A673 (cell line): ENCODE measurements at regions not wholly inside any gene's neighbourhood (a gene's known extent, or its start where the extent isn't known, plus 50 kb on each side); places are given as distances from the start of the nearest gene placed in this dataset.

Source experiments
- BruUV-seq: library from RNA; stranded (reverse); fragments of 400-500 nt; replicated peaks from 2 replicates; lab custom pipeline; 2021; lab: Mats Ljungman, UMichigan
- CTCF ChIA-PET: fragments of 300-600 bp; sonication (Branson Sonifier 250); formaldehyde crosslinking; loops from one replicate; lab custom pipeline; 2022; ENCODE audit warnings: antibody characterized with exemption; lab: Charles Lee
- POLR2A ChIA-PET: fragments of 300-600 bp; sonication (Branson Sonifier 250); formaldehyde crosslinking; loops from one replicate; lab custom pipeline; 2022; ENCODE audit warnings: antibody characterized with exemption; ENCODE audit not compliant: low non-redundant PET; lab: Charles Lee
- DNase-seq: peaks from one replicate; pipeline ENCODE4 v3.0.0-alpha.2; 2015; ENCODE audit warnings: low spot score
- H3K27ac ChIP-seq: fragments of 200-600 bp; sonication (generic); 2 replicates; pipeline ENCODE4 v1.5.1; 2016; ENCODE audit warnings: mixed run types, low read depth, mild to moderate bottlenecking, mixed read lengths, antibody characterized with exemption, low read length; ENCODE audit not compliant: poor library complexity, severe bottlenecking
- H3K27me3 ChIP-seq: fragments of 200-600 bp; sonication (generic); replicated peaks from 2 replicates; pipeline ENCODE4 v1.6.1; 2017; ENCODE audit warnings: mixed run types, low read depth, mild to moderate bottlenecking, mixed read lengths, antibody characterized with exemption, low read length; ENCODE audit not compliant: insufficient read depth, poor library complexity
- H3K36me3 ChIP-seq: fragments of 200-600 bp; sonication (generic); 2 replicates; pipeline ENCODE4 v1.6.1; 2016; ENCODE audit warnings: mixed run types, mild to moderate bottlenecking, mixed read lengths, antibody characterized with exemption, low read length; ENCODE audit not compliant: insufficient read depth, poor library complexity, severe bottlenecking
- H3K4me1 ChIP-seq: fragments of 200-600 bp; sonication (generic); 2 replicates; pipeline ENCODE4 v1.6.1; 2017; ENCODE audit warnings: mixed run types, mild to moderate bottlenecking, mixed read lengths, antibody characterized with exemption, low read length; ENCODE audit not compliant: insufficient read depth, poor library complexity, severe bottlenecking
- H3K4me3 ChIP-seq: fragments of 200-600 bp; sonication (generic); 2 replicates; pipeline ENCODE4 v1.5.1; 2016; ENCODE audit warnings: low read depth, mixed run types, mild to moderate bottlenecking, mixed read lengths, low read length; ENCODE audit not compliant: poor library complexity, severe bottlenecking
- H3K9me3 ChIP-seq: fragments of 200-600 bp; sonication (generic); 2 replicates; pipeline ENCODE4 v1.6.1; 2016; ENCODE audit warnings: mixed run types, low read depth, mild to moderate bottlenecking, mixed read lengths, antibody characterized with exemption, low read length; ENCODE audit not compliant: poor library complexity, severe bottlenecking
- CTCF ChIP-seq: fragments of 300-800, 200-600 bp; sonication (generic); conservative IDR thresholded peaks from 2 replicates; pipeline ENCODE4 v1.5.1; 2017; ENCODE audit warnings: low read depth, mild to moderate bottlenecking, antibody characterized with exemption, low read length, moderate library complexity, mixed read lengths
- EZH2 ChIP-seq: fragments of 200-600 bp; sonication (generic); IDR thresholded peaks from 2 replicates; pipeline ENCODE4 v1.6.1; 2017; ENCODE audit warnings: borderline replicate concordance, low read depth, mild to moderate bottlenecking, mixed read lengths, antibody characterized with exemption, low read length; ENCODE audit not compliant: poor library complexity, severe bottlenecking
- intact Hi-C: fragments of 100-400 bp; cut with micrococcal nuclease; formaldehyde crosslinking; loops from one replicate; pipeline ENCODE4 v1.10.0; 2022; ENCODE audit not compliant: unreplicated experiment

- Histone ChIP-seq H3K27me3 (no peaks in the 10 kb centered on the region), H3K36me3 (no peaks in the 10 kb centered on the region), H3K4me1 (peaks cover 54% of the 10 kb centered on the region), H3K27ac (peak overlapping the region; percentile 95), H3K9me3 (no peaks in the 10 kb centered on the region), H3K4me3 (peak overlapping the region; percentile 95)
- intact Hi-C loops = loop anchor here (5.0 kb wide), 1 partner anchor 40 kb away; no protein-coding TSS in a partner anchor
- DNase-seq = peak; percentile 91
- no peak for TF ChIP-seq CTCF
- TF ChIP-seq EZH2 = no peak
- CTCF ChIA-PET = no interaction called here
- no TSS peak for BruUV-seq
- POLR2A ChIA-PET = no interaction called here
Observed at GRCh38 chr17:77372444-77373298, 231.9 kb downstream of the SEC14L1 start.

GRCh38 chr17:77373299-77374169, 232.8 kb downstream of the SEC14L1 start:
- Histone ChIP-seq H3K9me3 (no peaks in the 10 kb centered on the region), H3K4me3 (peak overlapping the region; percentile 95), H3K27ac (peak overlapping the region; percentile 95), H3K27me3 (no peaks in the 10 kb centered on the region), H3K4me1 (peaks cover 58% of the 10 kb centered on the region), H3K36me3 (no peaks in the 10 kb centered on the region)
- intact Hi-C loops = loop anchor here (5.0 kb wide), 1 partner anchor 41 kb away; no protein-coding TSS in a partner anchor
- ChIA-PET CTCF (no interaction called here), POLR2A (no interaction called here)
- no peak for TF ChIP-seq EZH2
- no peak for TF ChIP-seq CTCF
- DNase-seq = peak; percentile 74
- BruUV-seq = no TSS peak

- Histone ChIP-seq H3K4me3 (peak overlapping the region; percentile 95), H3K36me3 (no peaks in the 10 kb centered on the region), H3K4me1 (peaks cover 58% of the 10 kb centered on the region), H3K9me3 (no peaks in the 10 kb centered on the region), H3K27me3 (no peaks in the 10 kb centered on the region), H3K27ac (peak overlapping the region; percentile 95)
- POLR2A ChIA-PET = no interaction called here
- TF ChIP-seq EZH2 (no peak), CTCF (peak; percentile 48)
- no TSS peak for BruUV-seq
- peak; percentile 92 for DNase-seq
- intact Hi-C loops = loop anchor here (5.0 kb wide), 1 partner anchor 42 kb away; no protein-coding TSS in a partner anchor
- CTCF ChIA-PET = no interaction called here
Observed at GRCh38 chr17:77374170-77374936, 233.6 kb downstream of the SEC14L1 start.
